IMR-90 (cell line): ENCODE measurements at regions not wholly inside any gene's neighbourhood (a gene's known extent, or its start where the extent isn't known, plus 50 kb on each side); places are given as distances from the start of the nearest gene placed in this dataset.

ENCODE experiments used
- CEBPB ChIP-seq: IDR thresholded peaks from 2 replicates; pipeline ENCODE4 v1.6.1; 2012; ENCODE audit warnings: low read depth, low read length, improper control_type of control experiment
- CHD1 ChIP-seq: IDR thresholded peaks from 2 replicates; pipeline ENCODE4 v1.6.1; 2012; ENCODE audit warnings: low read depth, low read length, improper control_type of control experiment
- MXI1 ChIP-seq: IDR thresholded peaks from 2 replicates; pipeline ENCODE4 v1.6.1; 2012; ENCODE audit warnings: low read depth, mild to moderate bottlenecking, low read length, moderate library complexity, borderline replicate concordance
- POLR2A ChIP-seq: IDR thresholded peaks from 2 replicates; pipeline ENCODE4 v1.6.1; 2012; ENCODE audit warnings: mild to moderate bottlenecking, low read depth, low read length
- TF ChIP-seq, protein P1 (sequence below): conservative IDR thresholded peaks from 2 replicates; pipeline ENCODE4 v1.5.1; 2012; ENCODE audit warnings: mild to moderate bottlenecking, low read depth, low read length, improper control_type of control experiment

- TF ChIP-seq CHD1 (no peak), CEBPB (peak; percentile 95), POLR2A (no peak), MXI1 (no peak)
- TF ChIP-seq, protein P1, sequence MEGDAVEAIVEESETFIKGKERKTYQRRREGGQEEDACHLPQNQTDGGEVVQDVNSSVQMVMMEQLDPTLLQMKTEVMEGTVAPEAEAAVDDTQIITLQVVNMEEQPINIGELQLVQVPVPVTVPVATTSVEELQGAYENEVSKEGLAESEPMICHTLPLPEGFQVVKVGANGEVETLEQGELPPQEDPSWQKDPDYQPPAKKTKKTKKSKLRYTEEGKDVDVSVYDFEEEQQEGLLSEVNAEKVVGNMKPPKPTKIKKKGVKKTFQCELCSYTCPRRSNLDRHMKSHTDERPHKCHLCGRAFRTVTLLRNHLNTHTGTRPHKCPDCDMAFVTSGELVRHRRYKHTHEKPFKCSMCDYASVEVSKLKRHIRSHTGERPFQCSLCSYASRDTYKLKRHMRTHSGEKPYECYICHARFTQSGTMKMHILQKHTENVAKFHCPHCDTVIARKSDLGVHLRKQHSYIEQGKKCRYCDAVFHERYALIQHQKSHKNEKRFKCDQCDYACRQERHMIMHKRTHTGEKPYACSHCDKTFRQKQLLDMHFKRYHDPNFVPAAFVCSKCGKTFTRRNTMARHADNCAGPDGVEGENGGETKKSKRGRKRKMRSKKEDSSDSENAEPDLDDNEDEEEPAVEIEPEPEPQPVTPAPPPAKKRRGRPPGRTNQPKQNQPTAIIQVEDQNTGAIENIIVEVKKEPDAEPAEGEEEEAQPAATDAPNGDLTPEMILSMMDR = no peak
These were observed 109.3 kb upstream of the MME start for GRCh38 chr3:154970797-154971196.
